Femur (tissue), 1 donor: ENCODE measurements at regions not wholly inside any gene's neighbourhood (a gene's known extent, or its start where the extent isn't known, plus 50 kb on each side); places are given as distances from the start of the nearest gene placed in this dataset.
"Not testable (repeated sequence)": the region's sequence is repeated elsewhere in the genome, so short reads cannot be mapped to it uniquely, and the experiment has no call there.

Experiments used
- DNase-seq: peaks from one replicate; pipeline ENCODE4 v3.0.0-alpha.2; 2017

GRCh38 chr12:47340411-47341015, 260.8 kb upstream of the AMIGO2 start:
- no peak for DNase-seq

- DNase-seq, result no peak
Measured at GRCh38 chr12:47337581-47337980, 257.8 kb upstream of the AMIGO2 start.

GRCh38 chr12:47333271-47333858, 253.6 kb upstream of the AMIGO2 start:
- DNase-seq, result not testable (repeated sequence)

GRCh38 chr12:47328831-47329545, 249.2 kb upstream of the AMIGO2 start:
- no peak for DNase-seq

GRCh38 chr12:47326190-47326589, 246.4 kb upstream of the AMIGO2 start:
- no peak for DNase-seq

GRCh38 chr12:47323802-47324201, 244.0 kb upstream of the AMIGO2 start:
- DNase-seq, result no peak

- no peak for DNase-seq
Measured at GRCh38 chr12:47321436-47321835, 241.7 kb upstream of the AMIGO2 start.

- DNase-seq, result no peak
Measured at GRCh38 chr12:47319746-47320145, 240.0 kb upstream of the AMIGO2 start.

GRCh38 chr12:47318963-47319362, 239.2 kb upstream of the AMIGO2 start:
- DNase-seq, result no peak

GRCh38 chr12:47317175-47317915, 237.6 kb upstream of the AMIGO2 start:
- DNase-seq, result no peak

- DNase-seq, result no peak
Measured at GRCh38 chr12:47316609-47317049, 236.9 kb upstream of the AMIGO2 start.

GRCh38 chr12:47314996-47315395, 235.2 kb upstream of the AMIGO2 start:
- no peak for DNase-seq

GRCh38 chr12:47312808-47313426, 233.2 kb upstream of the AMIGO2 start:
- no peak for DNase-seq

GRCh38 chr12:47312147-47312546, 232.4 kb upstream of the AMIGO2 start:
- no peak for DNase-seq

- no peak for DNase-seq
Measured at GRCh38 chr12:47311568-47311967, 231.8 kb upstream of the AMIGO2 start.

- DNase-seq, result no peak
Measured at GRCh38 chr12:47311010-47311409, 231.3 kb upstream of the AMIGO2 start.

GRCh38 chr12:47308672-47309071, 228.9 kb upstream of the AMIGO2 start:
- no peak for DNase-seq

- DNase-seq, result no peak
Measured at GRCh38 chr12:47307680-47308399, 228.1 kb upstream of the AMIGO2 start.

- DNase-seq, result not testable (repeated sequence)
Measured at GRCh38 chr12:47306773-47307679, 227.3 kb upstream of the AMIGO2 start.

GRCh38 chr12:47306130-47306529, 226.4 kb upstream of the AMIGO2 start:
- no peak for DNase-seq

GRCh38 chr12:47305464-47305863, 225.7 kb upstream of the AMIGO2 start:
- no peak for DNase-seq
